ENCODE measurements at regions not wholly inside any gene's neighbourhood (a gene's known extent, or its start where the extent isn't known, plus 50 kb on each side); places are given as distances from the start of the nearest gene placed in this dataset.
"Not testable (repeated sequence)": the region's sequence is repeated elsewhere in the genome, so short reads cannot be mapped to it uniquely, and the experiment has no call there.

DNA sequence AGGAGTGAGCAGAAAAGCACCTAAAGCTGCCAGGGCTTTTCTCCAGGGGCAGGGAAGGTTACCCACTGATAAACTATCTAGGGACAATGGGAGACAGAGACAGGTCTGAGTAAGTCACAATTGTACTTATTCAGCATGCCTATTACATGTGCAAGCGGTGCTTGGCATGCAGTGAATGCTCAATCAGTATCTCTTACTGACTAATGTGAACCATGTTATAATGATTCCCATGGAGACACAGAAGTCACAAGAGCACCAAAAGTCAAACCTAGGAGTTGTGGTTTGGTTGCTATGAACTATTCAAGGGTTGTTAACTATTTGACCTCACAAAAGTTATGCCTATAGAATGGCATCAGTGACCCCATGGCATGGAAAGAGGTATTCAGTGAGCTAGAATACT lies 50.0 kb upstream of the RASGRP1 start:
- no peak for DNase-seq (ENCODE audit: low read depth)

DNA sequence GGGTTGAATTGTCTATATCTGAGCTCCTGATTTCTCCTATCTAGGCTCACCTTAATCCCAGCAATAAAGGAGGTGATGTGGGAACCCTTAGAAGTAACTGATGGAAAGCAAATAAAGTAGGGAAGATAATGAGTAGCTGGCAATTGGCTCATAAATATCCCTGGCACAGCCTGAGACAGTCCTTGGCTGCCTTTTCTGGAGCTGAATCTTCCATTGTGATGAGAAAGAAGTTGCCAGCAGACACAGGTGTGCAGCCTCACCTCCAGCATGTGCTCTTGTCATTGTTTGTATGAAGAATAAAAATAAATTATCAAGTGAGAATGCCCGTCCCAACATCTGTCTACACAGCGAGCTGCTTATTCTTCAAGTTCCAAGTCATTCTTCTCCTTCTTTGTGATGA lies 53.2 kb upstream of the RASGRP1 start:
- DNase-seq (ENCODE audit: low read depth) = no peak

GRCh38 chr15:38618242-38618955 lies 53.8 kb upstream of the RASGRP1 start:
- DNase-seq (ENCODE audit: low read depth) = no peak

DNA sequence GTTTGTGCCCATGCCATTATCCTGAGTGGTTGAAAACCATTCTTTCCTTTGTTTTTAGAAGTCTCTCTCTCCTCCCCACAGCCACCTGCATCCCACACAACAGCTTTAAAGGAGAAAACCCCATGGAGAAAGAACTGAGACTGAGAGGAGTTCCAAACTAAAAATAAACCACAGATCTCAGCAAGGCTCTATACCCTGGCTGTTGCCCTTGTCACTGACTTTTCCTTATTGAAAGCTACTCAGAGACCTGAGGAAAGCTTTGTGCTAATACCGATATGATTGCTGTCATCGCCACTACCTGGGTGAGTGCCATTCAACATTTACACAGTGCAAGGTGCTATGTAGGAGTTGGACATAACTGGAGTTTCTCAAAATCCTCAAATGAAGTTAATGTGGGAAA lies 55.5 kb upstream of the RASGRP1 start:
- no peak for DNase-seq (ENCODE audit: low read depth)

DNA sequence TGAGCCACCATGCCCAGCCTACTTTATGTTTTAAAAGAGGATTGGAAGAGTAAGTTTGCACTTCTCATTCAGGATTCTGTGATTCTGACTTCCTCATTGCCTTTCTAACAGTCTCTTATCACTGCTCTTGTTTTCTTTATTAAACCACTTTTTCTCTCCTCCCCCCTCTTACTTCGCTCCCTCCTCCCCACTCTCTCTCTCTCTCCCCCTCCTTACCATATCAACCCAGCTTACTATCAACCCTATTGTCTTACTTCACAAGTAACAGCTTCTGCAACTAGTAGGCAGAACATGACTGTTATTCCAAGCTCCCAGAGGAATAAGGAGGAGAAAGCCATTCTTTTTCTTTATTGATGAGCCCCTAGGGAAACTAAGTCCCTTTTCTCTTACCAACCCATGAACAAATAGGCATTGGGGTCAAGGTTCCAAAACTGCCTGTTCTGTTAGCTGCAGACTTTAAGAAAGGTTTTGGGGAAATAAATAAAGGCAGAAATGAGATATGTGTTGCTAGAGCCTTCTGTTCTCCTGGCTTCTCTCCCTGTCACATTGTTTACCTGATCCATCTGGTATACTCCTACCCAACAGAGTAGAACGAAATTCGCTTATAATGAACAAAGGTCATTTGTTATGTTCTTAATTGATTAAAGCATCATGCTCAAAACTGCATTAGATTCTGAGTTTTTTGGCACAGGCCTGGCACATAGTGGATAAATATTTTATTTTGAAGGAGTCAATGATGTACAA lies 56.4 kb upstream of the RASGRP1 start:
- DNase-seq (ENCODE audit: low read depth) = no peak

DNA sequence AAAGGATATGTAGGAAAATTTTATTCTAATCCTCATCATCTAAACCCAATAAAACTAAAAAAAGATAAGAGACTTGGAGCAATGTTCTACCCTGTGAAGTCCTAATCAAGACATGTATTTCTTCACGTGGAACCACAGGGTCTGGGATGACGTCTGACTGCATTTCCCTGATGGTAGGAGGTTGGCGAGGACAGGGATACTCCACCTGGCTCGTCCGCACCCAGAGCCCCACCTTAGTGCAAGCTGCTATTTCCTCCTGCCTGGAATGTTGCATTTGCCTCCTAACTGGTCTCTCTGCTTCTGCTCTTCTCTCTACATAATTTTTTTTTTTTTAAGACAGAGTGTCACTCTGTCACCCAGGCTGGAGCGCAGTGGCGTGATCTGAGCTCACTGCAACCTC lies 57.7 kb upstream of the RASGRP1 start:
- no peak for DNase-seq (ENCODE audit: low read depth)

DNA sequence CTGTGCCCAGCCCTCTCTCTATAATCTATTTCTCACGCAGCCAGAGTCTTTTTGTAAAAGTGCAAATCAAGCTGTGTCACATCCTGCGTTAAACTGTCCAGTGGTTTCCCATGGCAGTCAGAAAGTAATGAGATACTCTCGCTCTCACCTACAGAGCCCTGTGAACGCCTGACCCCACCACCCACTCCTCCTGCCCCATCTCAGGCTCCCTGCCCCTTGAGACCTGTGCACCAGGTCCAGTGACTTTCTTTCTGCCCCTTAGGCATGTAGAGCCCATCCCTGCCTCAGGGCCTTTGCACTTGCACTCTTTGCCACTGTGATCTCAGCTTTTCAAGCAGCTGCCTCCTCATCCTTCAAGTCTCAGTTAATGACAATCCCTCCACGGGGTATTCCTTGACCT lies 58.3 kb upstream of the RASGRP1 start:
- DNase-seq (ENCODE audit: low read depth) = no peak

DNA sequence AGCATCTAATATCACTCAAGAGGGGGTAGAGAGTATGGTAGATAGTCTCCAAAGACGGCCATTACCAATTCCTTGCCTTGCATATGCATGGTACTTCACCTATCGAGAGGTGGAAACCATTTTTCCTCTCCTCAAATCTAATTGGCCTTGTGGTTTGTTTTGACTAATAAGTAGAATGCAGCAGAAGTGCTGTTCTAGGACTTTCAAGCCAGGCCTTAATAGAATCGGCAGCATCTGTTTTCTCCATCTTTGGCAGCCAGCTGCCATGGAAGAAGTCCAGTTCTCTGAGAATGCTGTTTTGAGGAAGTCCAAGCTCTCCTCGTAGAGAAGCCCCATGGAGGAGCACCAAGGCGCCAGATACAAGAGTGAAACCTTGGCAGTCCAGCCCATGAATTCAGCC lies 59.1 kb upstream of the RASGRP1 start:
- DNase-seq (ENCODE audit: low read depth) = no peak

- no peak for DNase-seq (ENCODE audit: low read depth)
Measured at GRCh38 chr15:38624244-38625205, 59.9 kb upstream of the RASGRP1 start.

DNA sequence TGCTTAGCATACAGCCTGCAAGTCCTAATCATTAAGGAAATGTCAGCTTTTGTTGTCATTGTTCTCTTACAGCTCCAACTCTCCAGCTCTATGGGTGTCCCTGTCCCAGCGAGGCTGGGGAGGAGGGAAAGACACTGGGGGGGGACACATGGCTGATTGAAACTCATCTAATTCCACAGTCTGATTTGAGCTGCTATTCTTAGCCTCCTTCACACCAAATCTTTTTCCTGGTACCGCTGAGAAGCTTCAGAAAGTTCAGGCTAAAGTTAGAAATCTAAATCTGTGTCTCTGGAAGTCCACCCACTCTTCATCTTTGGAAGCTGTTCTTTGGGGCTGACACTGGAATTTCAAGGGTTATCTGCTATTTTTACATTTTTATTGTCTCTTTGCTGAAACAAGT lies 61.3 kb upstream of the RASGRP1 start:
- DNase-seq (ENCODE audit: low read depth) = no peak

- no peak for DNase-seq (ENCODE audit: low read depth)
Measured at GRCh38 chr15:38626443-38627050, 61.9 kb upstream of the RASGRP1 start.

- no peak for DNase-seq (ENCODE audit: low read depth)
Measured at GRCh38 chr15:38627689-38628277, 63.2 kb upstream of the RASGRP1 start.

DNA sequence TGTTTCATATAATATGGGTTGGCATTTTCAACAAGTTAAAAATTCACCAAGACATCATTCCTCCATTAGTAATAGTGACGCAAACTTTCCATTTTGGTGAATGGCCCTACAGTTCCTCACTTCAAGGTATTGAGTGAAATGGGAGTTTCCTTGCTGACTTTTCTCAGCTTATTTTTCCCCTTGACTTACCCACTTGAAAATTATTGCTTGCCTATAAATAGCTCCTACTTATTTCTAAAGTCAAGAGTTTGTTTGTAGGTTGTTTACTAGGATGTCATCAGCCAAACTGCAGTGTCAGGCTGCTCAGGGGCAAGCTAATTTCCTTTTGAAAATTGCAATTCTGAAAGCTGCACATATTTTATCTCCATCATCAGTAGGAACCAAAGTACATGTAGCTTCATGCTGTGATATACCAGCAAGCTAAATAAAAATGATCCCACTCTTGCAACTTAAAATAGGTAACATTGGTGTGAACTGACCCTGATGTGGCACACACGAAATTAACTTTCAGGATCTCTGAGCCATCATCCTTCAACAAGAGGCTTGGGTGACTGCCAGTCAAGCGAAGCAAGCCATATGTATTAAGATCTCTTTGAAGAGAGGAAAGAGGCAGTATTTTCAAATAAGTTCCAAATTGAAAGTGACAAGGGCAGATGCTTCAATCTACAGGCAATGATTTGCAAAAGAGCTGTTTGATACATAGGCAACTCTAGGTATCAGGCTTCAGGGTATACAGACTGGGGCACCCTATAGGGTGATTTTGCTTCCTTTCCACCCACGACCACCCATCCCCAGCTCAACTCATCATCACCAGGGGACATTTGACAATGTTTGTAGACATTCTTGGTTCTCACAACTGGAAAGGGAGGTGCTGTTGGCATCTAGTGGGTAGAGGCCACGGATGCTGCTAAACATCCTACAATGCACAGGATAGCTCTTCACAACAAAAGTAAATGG lies 66.8 kb upstream of the RASGRP1 start:
- no peak for DNase-seq (ENCODE audit: low read depth)

GRCh38 chr15:38635170-38635569 lies 70.6 kb upstream of the RASGRP1 start:
- DNase-seq (ENCODE audit: low read depth) = no peak

DNA sequence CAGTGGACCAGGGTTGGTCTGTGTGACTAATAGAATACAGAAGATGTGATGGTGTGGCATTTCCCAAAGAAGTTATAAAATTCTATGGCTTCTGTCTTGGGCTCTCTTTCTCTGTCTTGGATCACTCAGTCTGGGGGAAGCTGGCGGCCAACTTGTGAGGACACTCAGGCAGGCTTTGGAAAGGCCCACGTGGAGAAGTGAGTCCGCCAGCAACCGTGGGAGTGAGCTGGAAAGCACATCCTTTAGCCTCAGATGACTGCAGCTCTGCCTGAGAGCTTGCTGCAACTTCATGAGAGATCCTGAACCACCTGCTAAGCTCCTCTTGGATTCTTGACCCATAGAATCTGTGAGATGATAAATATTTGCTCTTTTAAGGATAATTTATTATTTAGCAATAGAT lies 72.0 kb upstream of the RASGRP1 start:
- DNase-seq (ENCODE audit: low read depth) = no peak

DNA sequence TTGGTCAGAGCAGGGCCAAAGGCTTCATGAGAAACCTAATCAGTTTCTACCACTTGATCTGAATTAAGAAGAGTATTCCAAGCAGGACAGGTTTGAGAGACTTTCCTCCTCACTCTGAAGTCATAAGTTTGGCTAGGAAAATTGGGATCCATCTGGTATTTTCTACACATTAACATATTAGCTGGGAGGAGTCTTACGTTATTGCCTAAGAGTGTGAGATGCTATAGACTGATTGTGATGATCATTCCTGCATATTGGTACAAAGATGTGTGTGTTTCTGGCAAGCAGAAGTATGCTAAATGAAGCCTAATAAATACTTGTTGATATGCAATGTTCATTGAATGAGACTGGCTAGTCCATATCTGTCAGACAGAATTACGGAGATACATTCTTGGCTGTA lies 73.5 kb upstream of the RASGRP1 start:
- DNase-seq (ENCODE audit: low read depth) = no peak

DNA sequence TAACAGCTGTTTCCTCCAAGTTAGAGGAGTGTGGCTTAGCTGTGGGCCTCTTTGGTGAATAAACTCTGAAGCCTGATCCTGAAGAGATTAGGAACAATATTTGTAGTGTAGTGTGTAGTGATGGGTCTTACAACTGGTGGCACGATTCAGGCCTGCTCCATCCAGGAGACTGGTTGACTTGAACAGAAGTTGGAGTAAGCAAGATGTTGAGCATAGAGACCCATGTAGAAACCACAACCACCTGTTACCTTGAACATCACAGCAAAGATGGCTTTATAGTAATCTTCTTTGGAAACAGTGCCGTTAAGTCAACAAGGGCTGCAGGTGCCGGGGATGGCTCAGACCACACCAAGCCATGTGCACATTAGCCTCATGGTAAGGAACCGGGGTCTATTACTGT lies 74.2 kb upstream of the RASGRP1 start:
- no peak for DNase-seq (ENCODE audit: low read depth)

DNA sequence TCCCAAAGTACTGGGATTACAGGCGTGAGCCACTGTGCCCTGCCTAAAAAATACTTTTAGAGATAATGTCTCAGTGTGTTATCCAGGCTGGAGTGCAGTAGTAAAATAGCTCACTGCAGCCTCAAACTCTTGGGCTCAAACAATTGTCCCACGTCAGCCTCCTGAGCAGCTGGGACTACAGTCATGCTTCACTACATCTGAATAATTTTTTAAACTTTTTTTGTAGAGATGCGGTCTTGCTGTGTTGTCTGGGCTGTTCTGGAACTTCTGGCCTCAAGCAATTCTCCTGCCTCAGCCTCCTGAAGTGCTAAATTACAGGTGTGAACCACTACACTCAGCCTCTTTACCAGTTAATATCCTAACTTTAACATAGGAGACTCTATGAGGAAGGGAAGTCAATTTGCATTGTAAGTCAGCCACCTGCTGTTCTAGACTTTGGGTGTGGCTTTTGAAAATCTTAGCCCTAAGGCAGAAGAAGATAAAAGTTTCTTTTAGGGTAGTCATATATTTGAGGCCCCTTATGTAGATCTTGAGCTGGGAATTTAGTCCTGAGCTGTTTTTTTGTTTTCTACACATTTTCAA lies 78.2 kb upstream of the RASGRP1 start:
- no peak for DNase-seq (ENCODE audit: low read depth)

DNA sequence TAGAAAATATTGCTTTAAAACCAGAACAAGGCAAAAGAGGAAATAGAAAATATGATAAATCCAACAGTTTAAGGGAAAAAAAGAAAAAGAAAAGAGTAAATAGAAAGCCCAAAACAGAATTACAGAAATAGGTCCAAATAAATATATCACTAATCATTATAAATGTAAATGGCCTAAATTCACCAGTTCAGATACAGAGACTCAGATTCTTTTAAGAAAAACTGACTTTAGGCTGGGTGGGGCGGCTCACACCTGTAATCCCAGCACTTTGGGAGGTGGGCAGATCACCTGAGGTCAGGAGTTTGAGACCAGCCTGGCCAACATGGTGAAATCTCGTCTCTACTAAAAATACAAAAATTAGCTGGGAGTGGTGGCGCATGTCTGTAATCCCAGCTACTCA lies 79.7 kb upstream of the RASGRP1 start:
- DNase-seq (ENCODE audit: low read depth) = not testable (repeated sequence)

DNA sequence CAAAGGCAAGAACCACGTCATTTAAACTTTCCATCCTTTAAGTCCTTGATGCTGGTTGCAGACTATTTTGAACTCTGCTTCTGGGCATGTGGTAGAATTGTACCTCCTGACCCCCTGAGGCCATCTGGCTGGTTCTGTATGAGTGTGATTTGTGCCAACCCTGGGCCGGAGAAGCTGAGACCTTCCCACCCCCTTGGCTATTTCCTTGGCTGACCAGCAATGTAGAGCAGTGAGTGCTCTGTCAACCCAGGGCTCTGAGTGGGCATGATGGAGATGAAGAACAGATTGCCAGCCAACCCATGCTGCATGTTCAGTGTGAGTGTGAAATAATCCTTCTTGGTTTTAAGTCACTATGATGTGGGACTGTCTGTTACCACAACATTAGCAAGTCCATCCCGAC lies 82.1 kb upstream of the RASGRP1 start:
- DNase-seq (ENCODE audit: low read depth) = no peak
